GM19238 (cell line): ENCODE measurements at regions not wholly inside any gene's neighbourhood (a gene's known extent, or its start where the extent isn't known, plus 50 kb on each side); places are given as distances from the start of the nearest gene placed in this dataset.

Experiments used
- DNase-seq: peaks from one replicate; pipeline ENCODE4 v3.0.0; 2011; ENCODE audit warnings: low spot score; ENCODE audit not compliant: insufficient read length

DNA sequence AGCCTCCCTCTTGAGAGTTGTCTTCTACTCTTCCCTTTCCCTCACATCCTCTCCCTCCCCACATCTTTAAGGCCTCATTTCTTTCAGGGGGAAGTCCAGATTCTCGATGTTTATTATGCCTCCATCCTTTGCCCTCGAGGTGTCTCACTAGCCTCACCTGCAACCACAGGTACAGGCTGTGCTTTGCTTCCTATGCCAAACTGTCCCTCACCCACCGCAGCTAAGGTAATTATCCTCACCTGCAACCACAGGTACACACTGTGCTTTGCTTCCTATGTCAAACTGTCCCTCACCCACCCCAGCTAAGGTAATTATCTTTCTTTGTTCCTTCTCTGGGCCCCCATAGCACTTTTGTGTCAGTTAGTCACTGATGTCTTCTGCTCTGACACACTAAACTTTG lies 328.1 kb upstream of the SNX7 start:
- DNase-seq, result no peak

DNA sequence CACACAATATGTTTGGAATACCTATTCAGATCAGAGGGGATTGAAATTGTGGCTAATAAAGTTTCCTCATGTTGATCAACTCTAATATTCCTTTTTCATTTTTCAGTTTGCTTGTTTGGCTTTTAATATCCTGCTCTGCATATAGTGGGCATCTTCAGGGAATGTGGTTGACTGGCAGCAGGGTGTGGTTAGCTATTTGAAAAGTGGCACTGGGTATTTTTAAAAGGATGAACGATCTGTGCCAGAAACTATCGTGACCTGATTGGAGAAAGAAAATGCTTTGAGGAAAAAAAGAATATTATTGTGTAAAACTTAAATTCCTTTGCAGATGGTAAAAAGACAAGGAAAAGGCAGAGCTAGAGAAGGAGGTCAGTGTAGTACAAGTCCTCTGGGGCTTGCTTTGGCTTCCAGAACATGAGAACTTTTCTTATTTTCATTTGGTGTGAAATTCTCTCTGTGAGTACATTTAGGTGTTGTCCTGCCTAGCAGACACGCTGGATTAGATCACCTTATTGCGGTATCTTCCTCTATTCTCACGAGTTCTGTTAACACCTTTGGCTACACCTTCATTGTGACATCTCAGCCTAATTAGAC lies 329.7 kb upstream of the SNX7 start:
- DNase-seq, result no peak

DNA sequence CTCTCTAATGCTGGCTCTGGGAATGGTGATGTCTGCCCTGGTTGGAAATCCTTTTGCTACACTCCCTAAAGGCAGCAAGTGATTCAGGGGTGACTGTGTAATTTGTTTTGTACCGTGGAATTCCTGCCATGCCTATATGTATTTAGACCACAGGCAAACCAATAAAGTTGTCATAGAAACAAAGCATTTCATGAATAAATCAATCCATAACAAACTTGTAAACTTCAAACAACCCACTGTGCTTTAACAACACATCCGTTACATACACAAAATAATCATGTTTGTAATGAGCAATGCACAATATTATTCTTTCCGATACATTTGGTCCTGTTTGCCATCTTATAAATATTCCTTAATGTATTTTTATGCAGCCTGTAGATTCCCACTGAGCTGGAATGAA lies 330.3 kb upstream of the SNX7 start:
- DNase-seq, result no peak

DNA sequence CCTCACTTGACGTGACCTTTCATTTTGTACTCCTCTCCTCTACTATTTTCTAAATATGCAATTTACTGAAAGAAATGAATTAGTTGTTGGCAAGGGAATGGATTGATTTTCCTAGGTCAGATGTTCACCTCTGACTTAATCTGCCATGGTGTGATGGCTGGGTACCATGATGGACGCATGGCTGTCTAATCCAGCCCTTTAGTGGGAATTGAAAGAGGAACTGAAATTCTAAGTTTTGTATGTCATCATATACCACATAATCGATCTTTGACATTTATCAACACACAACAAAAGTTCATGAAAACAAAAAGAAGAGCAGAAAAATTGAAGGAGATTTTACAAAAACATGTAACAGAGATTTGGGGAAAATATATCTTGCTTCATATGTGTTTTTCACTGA lies 331.3 kb upstream of the SNX7 start:
- no peak for DNase-seq

DNA sequence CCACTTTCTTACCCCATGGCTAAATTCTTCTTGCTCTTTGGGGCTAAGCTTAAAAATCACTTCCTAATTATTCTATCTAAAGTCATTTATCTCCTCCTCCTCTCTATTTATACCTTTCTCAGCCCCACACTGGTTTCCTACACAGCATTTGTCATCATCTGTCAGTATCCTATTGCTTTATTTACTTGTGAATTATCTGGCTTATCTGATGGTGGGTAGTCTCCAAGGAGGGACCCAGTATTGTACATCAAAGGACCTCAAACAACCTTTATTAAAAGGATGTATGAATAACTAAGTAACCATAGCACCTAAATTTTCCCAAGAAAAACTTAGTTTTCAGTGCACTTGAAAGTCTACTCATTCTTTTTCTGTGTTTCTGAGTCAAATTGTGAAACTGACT lies 332.7 kb upstream of the SNX7 start:
- no peak for DNase-seq

DNA sequence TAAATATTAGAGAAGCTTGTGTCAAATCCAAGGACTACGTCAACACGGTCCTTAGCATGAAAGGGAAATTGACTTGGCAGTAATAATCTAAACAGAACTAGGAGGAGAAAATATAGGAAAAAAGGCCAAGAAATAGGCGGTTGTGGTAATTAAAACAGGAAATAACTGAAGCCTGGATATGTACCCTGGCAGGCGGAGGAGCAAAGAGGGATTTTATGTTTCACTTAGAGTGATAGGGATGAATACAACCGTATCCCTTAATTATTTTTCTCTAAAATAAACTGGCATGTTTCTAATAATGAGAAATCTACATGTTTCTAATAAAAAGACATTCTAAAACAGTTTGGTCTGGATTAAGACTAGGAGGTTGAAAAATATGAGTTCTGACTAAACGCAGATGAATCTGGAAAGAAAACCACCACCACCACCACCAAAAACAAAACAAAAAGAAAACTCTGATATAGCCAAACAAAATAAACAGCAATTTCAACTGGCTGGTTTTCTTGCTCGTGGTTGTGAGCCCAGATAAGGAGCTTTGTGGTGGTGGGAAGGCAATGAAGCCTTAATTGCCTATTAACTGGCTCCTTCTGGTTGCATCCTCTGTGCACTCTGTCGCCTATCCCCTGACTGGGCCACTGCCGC lies 334.2 kb upstream of the SNX7 start:
- DNase-seq, result no peak

DNA sequence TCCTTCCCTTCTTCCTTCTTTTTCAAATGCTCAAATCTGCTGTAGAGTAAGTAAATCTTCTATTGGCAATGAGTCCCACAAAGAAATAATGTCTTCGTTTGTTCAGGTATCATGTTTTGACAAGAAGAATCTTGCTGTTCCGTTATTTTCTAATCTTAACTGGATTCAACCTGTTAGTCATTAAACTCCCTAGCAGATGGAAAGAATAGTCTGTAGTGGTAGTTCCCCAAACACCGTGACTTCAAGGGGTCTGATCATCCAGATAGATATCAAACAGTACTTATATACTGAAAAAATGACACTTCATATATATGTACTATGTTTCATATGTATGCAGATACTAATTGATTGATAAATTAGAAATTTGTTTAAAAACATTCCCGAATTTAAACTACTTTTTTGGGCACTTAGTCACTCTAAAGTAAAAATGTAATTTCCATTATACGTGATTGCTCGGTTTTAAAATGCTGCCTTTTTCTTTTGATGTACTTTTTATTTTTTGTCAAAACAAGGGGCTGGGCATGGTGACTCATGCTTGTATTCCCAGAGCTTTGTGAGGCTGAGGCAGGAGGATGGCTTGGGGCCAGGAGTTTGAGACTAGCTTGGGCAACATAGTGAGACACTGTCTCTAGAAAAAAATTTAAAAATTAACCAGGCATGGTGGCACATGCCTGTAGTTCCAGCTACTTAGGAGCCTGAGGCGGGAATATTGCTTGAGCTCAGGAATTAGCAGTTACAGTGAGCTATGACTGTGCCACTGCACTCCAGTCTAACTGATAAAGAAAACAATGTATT lies 335.7 kb upstream of the SNX7 start:
- no peak for DNase-seq

DNA sequence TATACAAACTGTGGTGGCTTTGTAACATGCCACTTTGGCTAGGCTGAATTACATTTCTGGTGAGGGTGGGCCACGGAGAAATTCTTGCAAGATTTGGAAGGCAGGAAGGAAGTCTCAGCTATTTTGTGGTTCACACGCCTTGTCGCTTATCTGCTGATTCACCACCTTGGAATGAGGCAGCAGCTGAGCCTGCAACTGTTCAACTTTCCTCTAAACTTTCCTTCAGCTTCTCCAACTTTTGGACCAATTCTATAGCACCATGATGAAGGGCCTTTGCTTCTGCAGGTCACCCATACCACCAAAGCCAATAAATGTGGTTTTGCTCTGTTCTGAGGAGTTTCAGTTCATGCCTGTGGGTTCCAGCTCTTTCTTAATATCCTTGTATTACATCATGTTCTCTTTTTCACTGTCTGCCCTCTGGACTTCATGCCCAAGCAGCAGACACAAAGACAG lies 337.6 kb upstream of the SNX7 start:
- no peak for DNase-seq

DNA sequence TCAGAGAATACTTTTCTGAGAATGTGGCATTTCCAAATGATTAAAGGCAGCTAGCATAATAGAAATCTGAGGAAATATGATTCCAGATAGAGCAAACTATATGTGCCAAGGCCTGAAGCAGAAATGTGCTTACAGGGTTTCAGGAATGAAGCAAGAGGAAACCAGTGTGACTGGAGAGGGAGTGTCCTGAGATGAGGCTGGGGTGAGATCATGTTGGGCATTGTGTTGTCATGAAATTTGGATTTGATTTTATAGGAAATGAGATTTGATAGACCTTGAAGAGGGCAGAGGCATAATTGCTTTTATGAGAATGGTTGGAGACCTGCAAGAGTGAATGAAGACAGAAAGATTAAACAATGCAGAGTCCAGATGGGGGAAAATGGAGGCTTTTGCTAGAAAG lies 338.1 kb upstream of the SNX7 start:
- no peak for DNase-seq

DNA sequence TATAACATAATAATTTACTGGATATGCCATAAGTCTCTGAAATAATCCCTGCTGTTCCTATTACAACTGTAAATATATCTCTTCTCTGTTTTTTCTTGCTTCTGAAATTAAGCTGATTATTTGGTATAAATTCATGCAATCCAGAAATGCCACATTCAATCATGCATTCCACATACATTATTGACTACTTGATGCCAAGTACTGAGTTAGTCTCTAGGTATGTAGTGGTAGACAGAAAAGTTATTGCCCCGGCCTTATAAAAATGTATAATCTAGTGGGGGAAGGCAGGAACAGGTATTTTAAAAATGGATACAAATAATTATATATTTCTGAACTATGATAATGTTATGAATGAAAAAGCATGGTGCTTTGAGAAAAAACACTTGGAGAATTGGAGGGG lies 338.6 kb upstream of the SNX7 start:
- no peak for DNase-seq

DNA sequence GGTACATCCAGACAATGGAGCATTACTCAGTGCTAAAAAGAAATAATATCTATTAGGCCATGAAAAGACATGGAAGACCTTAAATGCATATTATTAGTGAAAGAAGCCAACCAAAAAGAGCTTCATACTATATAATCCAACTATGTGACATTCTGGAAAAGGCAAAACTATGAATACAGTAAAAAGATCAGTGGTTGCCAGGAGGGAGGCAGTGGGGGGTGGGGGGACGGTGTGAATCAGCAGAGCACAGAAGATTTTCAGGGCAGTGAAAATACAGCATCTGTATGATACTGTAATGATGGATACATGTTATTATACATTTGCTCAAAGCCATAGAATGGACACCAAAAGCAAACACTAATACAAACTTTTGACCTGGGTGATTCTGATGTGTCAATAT lies 339.4 kb upstream of the SNX7 start:
- DNase-seq, result no peak

DNA sequence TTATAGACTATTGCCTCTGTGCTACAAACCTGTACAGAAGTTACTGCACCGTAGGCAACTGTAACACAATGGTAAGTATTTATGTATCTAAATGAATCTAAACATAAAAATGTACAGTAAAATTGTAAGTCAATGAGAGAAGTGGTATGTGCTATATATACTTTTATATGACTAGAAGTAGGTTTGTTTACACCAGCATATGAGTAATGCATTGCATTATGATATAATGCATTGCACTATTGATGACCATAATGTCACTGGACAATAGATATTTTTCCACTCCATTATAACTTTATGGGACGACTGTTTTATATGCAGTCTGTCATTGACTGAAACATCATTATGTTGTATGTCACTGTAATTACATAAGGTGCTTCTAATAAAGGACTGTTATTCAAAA lies 340.3 kb upstream of the SNX7 start:
- DNase-seq, result no peak

DNA sequence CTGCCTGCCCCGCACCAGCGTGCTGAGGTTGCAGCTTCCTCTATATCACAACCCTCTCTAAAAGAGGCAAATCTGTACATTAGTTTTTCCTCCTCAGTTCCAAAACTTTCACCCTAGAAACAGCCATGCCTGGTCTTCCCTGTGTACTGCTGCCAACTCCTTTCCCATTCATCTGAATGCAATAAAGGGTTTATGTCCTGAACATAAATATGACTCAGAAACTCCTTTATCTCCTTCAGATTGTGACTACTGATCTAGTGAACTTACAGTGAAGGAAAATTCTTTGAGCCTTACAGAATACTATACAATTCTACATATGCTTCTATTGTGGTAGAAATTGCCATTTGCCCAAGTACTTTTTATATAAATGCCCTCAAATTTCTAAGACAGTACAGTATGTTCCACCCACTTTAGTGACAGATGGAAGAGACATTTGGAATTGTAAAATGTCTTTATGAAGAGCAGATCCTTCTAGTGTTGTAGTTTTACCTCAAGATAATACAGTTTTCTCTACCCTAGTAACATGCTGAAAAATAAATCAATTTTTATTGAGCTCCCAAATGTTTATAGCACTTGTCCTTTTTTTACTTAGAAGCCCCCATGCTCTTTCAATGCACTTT lies 345.1 kb upstream of the SNX7 start:
- DNase-seq, result no peak

DNA sequence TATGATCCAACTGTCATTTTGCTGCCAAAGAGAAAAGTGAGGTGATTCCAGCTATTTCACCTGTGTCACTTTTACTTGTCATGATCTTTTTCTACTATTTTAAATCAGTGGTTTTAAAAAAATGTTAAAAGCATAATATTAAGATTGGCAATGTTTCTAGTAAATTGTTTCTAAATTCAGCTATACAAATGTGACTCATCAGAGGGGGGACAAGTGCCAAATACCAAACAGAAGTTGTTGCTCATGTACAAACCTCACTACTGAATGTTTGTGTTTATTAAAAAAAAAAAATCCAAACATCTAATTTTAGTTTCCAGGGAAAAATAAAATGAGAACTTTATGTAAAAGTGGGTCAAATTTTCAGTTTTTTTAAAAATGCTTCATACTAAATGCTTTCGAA lies 346.2 kb upstream of the SNX7 start:
- DNase-seq, result no peak

DNA sequence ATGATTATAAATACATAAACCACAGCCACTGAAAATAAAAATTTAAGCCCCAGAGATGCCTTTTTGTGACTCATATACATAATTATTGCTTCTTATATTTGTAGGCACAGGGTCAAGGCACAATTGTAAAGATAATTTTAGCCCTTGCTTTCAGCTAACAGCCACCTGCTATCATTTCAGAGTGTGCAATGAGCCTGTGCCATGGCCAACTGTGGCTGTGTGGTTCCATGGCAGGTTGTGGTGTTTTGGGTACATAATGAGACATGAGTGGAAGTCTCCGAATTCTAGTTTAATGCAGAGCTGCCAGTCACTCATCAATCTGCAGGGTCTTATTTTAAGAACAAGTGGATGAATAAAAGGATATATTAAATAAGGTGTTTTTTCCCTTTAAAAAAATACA lies 346.9 kb upstream of the SNX7 start:
- DNase-seq, result no peak

DNA sequence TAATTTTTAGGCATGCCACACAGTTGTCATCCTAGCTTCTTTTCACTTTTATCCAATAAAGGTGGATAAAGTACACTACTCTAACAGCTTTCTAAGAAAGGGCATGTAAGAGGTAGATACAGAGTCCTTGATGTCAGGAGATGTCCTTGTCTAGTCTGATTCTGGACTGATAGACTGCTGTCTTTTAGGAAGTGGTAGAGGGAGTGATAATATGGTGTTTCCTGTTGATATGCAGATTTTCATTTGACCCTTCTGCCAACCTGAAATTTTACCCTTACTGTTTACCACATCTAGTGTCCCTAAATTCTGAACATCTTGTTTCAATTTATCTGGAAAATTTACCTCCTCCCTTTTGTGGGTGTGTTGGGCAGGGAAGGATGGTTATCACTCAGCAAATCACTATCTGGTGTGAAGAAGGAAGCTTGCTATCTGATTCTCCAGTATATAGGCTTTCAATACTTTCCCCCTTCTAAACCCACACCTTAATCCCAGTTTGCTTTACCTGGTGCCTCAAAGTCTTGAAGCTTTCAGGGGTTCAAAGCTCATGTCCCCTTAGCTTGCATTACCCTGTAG lies 354.9 kb upstream of the SNX7 start:
- no peak for DNase-seq

DNA sequence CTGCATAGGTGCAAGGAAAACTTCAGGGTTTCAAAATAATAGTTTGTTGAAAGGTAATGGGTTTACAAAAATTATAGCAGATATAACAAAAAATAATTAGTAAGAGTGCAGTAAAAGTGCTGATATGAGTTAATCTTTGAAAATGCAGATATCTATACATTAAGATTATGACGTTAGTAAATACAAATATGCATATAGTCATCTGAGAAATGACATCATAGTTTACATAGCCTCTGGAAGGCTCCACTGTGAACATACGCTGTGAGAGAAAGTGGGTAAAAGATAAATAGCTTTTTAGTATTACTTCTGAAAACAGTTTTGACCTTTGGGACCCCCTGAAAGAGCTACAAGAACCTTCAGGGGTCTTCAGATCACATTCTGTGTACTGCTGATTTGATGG lies 356.2 kb upstream of the SNX7 start:
- no peak for DNase-seq

DNA sequence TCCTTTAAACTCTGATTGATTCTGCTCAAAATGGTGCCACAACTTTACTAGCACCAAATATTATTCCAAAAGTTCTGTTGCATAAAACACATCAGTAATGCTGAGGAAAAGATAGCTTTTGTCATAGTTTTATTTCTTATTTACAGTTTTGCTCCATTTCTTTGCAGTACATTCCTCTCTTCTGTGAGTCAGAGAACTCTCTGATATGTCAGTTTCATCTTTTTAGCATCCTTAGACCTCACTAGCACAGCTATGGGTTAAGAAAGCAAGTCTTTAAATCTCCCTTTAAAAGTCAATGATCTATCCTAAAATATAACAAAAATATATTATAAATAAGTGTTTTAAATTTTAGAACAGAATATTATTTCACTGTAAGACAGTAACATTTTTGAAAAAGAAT lies 356.6 kb upstream of the SNX7 start:
- DNase-seq, result no peak

DNA sequence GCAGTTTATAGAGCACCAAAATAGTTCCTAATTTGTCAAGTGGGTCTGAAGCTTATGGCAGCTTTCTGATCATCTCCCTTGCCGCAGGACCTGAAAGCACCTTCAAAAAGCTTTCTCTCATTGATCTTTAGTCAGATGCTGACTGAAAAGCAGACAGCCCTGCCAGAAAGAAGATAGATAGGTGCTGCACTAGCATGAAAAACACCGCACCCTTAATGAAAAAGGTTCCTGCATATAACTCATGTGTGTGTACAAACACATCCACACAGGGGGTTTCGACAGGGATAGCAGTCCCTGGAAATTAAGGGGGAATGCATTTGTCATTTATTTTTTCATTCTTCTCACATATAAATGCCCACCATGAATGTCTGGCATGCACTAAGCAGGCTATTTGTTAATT lies 361.7 kb upstream of the SNX7 start:
- DNase-seq, result no peak

DNA sequence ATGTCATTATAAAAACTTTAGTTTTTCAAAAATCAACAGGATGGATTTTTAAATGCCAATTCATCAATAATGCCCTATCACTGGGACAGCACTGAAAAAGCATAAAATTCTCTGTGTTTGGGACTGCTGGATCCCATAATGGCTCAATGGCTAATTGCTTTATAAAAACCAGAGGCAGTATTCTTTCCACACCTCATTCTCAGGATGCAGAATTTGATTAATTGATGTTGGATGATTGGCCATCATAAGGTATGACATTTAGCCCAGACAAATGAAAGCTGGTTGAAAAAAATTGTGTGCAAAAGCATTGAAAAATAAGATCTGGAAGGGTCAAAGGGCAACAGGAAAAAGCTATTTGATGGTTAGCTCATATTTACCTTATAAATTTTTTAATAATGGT lies 362.2 kb upstream of the SNX7 start:
- DNase-seq, result no peak

DNA sequence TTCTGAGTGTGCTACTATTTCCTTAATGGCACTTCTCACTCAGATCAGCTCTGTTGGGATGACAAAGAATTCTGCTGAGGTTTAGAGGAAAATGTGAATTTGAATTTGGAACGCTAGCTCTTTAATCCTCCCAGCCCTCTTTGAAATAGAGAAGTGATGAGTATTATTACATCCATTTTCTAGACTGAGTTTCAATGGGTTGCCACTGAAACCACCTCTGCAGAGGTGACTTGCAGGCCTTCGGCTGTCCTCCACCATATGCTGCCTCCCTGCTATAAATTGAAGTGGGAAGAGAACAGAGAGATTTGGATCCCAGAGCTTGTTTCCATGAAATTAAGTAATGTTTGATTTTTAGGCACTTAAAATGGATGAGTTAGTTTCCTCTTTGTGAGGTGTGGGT lies 363.2 kb upstream of the SNX7 start:
- no peak for DNase-seq

DNA sequence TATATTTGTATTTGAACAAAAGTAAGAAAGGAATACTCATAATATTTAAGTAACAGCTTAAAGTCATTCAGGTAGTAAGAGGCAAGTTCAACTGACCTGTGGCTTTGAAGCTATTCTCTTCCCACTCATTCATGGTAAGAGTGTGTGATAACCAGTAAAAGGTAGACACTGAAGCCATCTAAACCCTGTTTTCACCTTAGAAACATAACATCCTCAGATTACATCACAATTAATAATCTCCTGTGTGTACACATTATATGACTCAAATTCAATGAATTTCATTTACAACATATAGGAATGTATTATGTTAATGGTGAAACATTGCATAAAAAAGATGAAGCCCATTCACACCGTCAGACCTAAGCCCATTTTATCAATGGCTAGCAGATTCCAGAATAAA lies 364.8 kb upstream of the SNX7 start:
- DNase-seq, result no peak
